Stimulated activated naive B cell treated with anti-CD40 and anti-IgM and Interleukin-4, amounts not matched to agents 10 μg/mL and 1 μg/mL and 100 μg/mL, for 72 hours (primary cell): ENCODE measurements at regions not wholly inside any gene's neighbourhood (a gene's known extent, or its start where the extent isn't known, plus 50 kb on each side); places are given as distances from the start of the nearest gene placed in this dataset.

Experiments
- ATAC-seq, 2 donors: fragments of 150-1000 bp; cut with Tn5 transposase; replicated peaks; 2 replicates each; pipeline ENCODE4 v1.10.0; 2021; ENCODE audit warnings: moderate library complexity in 1 of 2
- DNase-seq: peaks from one replicate; pipeline ENCODE4 v3.0.0; 2021
- H3K27ac Mint-ChIP-seq: one replicate; pipeline ENCODE4 v1.8.0; 2022; ENCODE audit warnings: mild to moderate bottlenecking, mixed read lengths
- H3K27me3 Mint-ChIP-seq, 2 donors: one replicate each; pipeline ENCODE4 v1.8.0; 2022; ENCODE audit warnings: mixed read lengths in 2 of 2
- H3K36me3 Mint-ChIP-seq, 2 donors: one replicate each; pipeline ENCODE4 v1.8.0; 2022; ENCODE audit warnings: mixed read lengths in 2 of 2, mild to moderate bottlenecking in 1 of 2
- H3K4me1 Mint-ChIP-seq, 2 donors: one replicate each; pipeline ENCODE4 v1.8.0; 2022; ENCODE audit warnings: mixed read lengths in 2 of 2, mild to moderate bottlenecking in 1 of 2
- H3K4me3 Mint-ChIP-seq, 2 donors: one replicate each; pipeline ENCODE4 v1.8.0; 2022; ENCODE audit warnings: mild to moderate bottlenecking in 2 of 2, mixed read lengths in 2 of 2, moderate library complexity in 1 of 2
- H3K9me3 Mint-ChIP-seq, 2 donors: one replicate each; pipeline ENCODE4 v1.8.0; 2022; ENCODE audit warnings: mixed read lengths in 2 of 2, mild to moderate bottlenecking in 1 of 2

- ATAC-seq (no peak), DNase-seq (no peak)
- Mint-ChIP-seq H3K4me3 (peak overlapping the region; percentile 39 to 65), H3K36me3 (peaks cover 4 to 5% of the 10 kb centered on the region in 2 donors), H3K4me1 (peaks cover 54 to 78% of the 10 kb centered on the region in 2 donors), H3K27ac (peak overlapping the region; percentile 79), H3K27me3 (no peaks in the 10 kb centered on the region), H3K9me3 (peaks cover 0 to 3% of the 10 kb centered on the region in 2 donors)
Measured at GRCh38 chr1:173408886-173409285, 68.2 kb upstream of the PRDX6 start.

- Mint-ChIP-seq H3K36me3 (peaks cover 4 to 10% of the 10 kb centered on the region in 2 donors), H3K4me3 (peak overlapping the region; percentile 61 to 71), H3K9me3 (peaks cover 0 to 3% of the 10 kb centered on the region in 2 donors), H3K27me3 (no peaks in the 10 kb centered on the region), H3K4me1 (peaks cover 55 to 78% of the 10 kb centered on the region in 2 donors), H3K27ac (peak overlapping the region; percentile 97)
- ATAC-seq (peak; percentile 17), DNase-seq (no peak)
Measured at GRCh38 chr1:173409613-173410012, 67.5 kb upstream of the PRDX6 start.

DNA sequence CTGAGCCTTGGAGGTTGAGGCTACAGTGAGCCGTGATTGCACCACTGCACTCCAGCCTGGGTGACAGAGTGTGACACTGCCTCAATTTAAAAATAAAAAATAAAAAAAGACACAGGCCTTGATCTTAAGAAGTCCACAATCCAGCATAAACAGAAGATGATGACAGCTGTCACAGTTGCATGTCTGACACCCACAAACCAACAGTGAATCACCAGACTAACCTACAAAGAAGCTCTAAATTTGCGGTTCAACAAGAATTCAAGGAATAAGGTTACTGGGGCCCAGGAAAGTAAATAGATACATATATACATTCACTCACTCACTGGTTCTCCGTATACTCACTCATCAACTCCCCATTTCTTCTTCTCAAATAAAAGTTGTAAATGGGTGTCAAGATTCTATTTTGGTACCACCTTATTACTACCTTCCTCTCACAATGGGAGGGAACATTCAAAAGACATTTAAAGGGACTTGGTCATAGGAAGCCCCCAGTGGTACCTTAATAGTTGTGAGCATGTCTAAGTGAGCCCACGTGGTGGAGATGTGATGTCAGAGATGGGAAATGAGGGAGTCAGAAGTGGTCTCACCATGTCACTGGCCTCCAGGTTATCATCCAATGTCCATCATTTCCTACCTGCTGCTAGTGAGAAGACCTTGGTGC, 66.9 kb upstream of the PRDX6 start:
- Mint-ChIP-seq H3K9me3 (peaks cover 4% of the 10 kb centered on the region in 2 donors), H3K27me3 (no peaks in the 10 kb centered on the region), H3K4me1 (peaks cover 58 to 79% of the 10 kb centered on the region in 2 donors), H3K4me3 (peak overlapping the region; percentile 49 to 72), H3K27ac (peak overlapping the region; percentile 97), H3K36me3 (peaks cover 4 to 12% of the 10 kb centered on the region in 2 donors)
- ATAC-seq: peak; percentile 23 to 33
- DNase-seq: no peak

- Mint-ChIP-seq H3K9me3 (peaks cover 4 to 6% of the 10 kb centered on the region in 2 donors), H3K36me3 (peaks cover 8 to 15% of the 10 kb centered on the region in 2 donors), H3K4me3 (peak overlapping the region; percentile 49 to 72), H3K4me1 (peaks cover 62 to 84% of the 10 kb centered on the region in 2 donors), H3K27me3 (no peaks in the 10 kb centered on the region), H3K27ac (peak overlapping the region; percentile 97)
- peak; percentile 78 for DNase-seq
- ATAC-seq: peak; percentile 60 to 67
Measured at GRCh38 chr1:173410794-173411236, 66.3 kb upstream of the PRDX6 start.

- peaks cover 60 to 89% of the 10 kb centered on the region in 2 donors for H3K4me1 Mint-ChIP-seq
- H3K9me3 Mint-ChIP-seq: peaks cover 4 to 6% of the 10 kb centered on the region in 2 donors
- H3K27ac Mint-ChIP-seq: peak overlapping the region; percentile 97
- ATAC-seq (no peak), DNase-seq (no peak)
- H3K4me3 Mint-ChIP-seq: peak overlapping the region in 1 of 2 donors; percentile 68
- no peaks in the 10 kb centered on the region for H3K27me3 Mint-ChIP-seq
- peaks cover 9 to 19% of the 10 kb centered on the region in 2 donors for H3K36me3 Mint-ChIP-seq
Measured at GRCh38 chr1:173411835-173412742, 65.0 kb upstream of the PRDX6 start.

DNA sequence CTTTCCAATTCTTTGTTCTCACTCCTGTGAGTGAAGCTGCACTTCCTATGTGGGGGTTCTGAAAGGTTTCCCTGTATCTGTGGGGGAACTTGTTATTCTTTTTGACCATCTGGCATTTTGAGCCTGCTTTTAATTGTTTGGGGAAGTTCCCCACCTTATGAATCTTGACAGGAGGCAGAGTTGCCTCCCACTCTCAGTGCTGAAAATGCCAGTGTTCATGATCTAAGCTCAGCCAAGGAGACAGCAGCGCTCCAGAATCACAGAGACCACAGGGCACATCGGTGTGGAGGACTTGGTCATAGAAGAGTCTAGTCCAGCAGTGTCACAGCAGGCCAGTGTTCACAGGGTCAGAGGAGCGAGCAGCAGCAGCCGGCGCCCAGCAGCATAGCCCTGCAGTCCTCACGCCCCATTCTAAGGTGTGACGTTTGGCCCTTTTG, 63.8 kb upstream of the PRDX6 start:
- DNase-seq (no peak), ATAC-seq (peak; percentile 32 to 33)
- peak overlapping the region; percentile 97 for H3K27ac Mint-ChIP-seq
- peaks cover 65 to 93% of the 10 kb centered on the region in 2 donors for H3K4me1 Mint-ChIP-seq
- no peaks in the 10 kb centered on the region for H3K27me3 Mint-ChIP-seq
- H3K9me3 Mint-ChIP-seq: peaks cover 4 to 6% of the 10 kb centered on the region in 2 donors
- H3K4me3 Mint-ChIP-seq: peak overlapping the region; percentile 66 to 68
- H3K36me3 Mint-ChIP-seq: peaks cover 9 to 19% of the 10 kb centered on the region in 2 donors

GRCh38 chr1:173414136-173414535, 63.0 kb upstream of the PRDX6 start:
- peak overlapping the region; percentile 66 to 68 for H3K4me3 Mint-ChIP-seq
- no peak for DNase-seq
- H3K4me1 Mint-ChIP-seq: peaks cover 66 to 95% of the 10 kb centered on the region in 2 donors
- peaks cover 4 to 7% of the 10 kb centered on the region in 2 donors for H3K9me3 Mint-ChIP-seq
- peak overlapping the region; percentile 97 for H3K27ac Mint-ChIP-seq
- no peaks in the 10 kb centered on the region for H3K27me3 Mint-ChIP-seq
- peaks cover 13 to 23% of the 10 kb centered on the region in 2 donors for H3K36me3 Mint-ChIP-seq
- peak; percentile 50 to 55 for ATAC-seq

- Mint-ChIP-seq H3K27me3 (no peaks in the 10 kb centered on the region), H3K27ac (peak overlapping the region; percentile 97), H3K36me3 (peaks cover 13 to 23% of the 10 kb centered on the region in 2 donors), H3K4me1 (peaks cover 66 to 96% of the 10 kb centered on the region in 2 donors), H3K4me3 (peak overlapping the region; percentile 66 to 68), H3K9me3 (peaks cover 4 to 7% of the 10 kb centered on the region in 2 donors)
- DNase-seq (no peak), ATAC-seq (no peak)
Measured at GRCh38 chr1:173414539-173415226, 62.5 kb upstream of the PRDX6 start.

DNA sequence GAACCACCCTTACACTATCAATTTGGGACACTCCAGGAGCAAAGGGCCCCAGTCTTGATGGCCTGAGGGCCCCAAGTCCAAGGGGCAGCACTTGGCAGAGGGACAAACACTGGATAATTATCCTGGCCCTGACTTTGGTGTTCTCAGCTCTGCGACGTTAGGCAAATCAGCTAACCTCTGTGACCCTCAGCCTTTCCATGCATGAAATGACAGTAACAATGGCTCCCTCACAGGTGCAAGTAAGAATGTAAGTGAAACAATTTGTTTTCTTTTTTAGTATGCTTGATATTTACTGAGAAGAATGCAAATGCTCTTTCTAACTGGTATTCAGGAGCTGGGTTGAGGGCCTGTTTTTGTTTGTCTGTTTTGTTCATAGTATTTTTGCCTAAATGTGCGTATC, 61.6 kb upstream of the PRDX6 start:
- no peaks in the 10 kb centered on the region for H3K27me3 Mint-ChIP-seq
- H3K4me1 Mint-ChIP-seq: peaks cover 67 to 95% of the 10 kb centered on the region in 2 donors
- no peak for DNase-seq
- no peak for ATAC-seq
- H3K9me3 Mint-ChIP-seq: peaks cover 4 to 7% of the 10 kb centered on the region in 2 donors
- H3K4me3 Mint-ChIP-seq: peak overlapping the region; percentile 64 to 75
- peaks cover 13 to 29% of the 10 kb centered on the region in 2 donors for H3K36me3 Mint-ChIP-seq
- H3K27ac Mint-ChIP-seq: peak overlapping the region; percentile 97

DNA sequence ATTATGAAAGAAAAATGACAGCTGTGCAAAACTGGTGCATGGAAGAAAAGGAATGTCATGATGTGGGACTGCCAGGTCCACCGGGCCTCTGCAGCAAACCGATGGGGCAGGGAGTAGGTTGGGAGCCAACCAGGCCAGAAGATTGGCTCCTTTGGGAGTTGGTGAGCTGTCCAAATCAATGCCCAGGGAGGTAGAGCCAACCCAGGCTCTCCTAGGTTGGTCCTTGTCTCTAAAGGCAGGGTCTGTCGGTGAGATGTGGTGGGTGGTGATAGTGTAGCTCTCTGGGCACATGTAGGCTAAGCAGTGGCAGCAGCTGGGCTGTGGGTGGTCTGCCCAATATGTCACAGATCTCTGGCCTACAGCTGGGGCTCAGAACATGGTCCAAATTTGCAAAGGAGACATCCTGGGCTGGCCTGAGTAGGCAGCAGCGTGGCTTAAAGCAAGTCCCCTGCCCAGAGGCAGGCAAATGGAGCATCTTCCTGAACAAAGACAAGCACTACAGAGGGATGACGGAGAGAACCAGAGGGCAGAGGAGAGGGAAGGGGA, 61.2 kb upstream of the PRDX6 start:
- DNase-seq (no peak), ATAC-seq (no peak)
- H3K4me1 Mint-ChIP-seq: peaks cover 62 to 90% of the 10 kb centered on the region in 2 donors
- no peaks in the 10 kb centered on the region for H3K27me3 Mint-ChIP-seq
- H3K27ac Mint-ChIP-seq: peak overlapping the region; percentile 97
- peaks cover 4 to 7% of the 10 kb centered on the region in 2 donors for H3K9me3 Mint-ChIP-seq
- peaks cover 13 to 29% of the 10 kb centered on the region in 2 donors for H3K36me3 Mint-ChIP-seq
- peak overlapping the region; percentile 64 to 75 for H3K4me3 Mint-ChIP-seq

- ATAC-seq (peak; percentile 5 to 21), DNase-seq (no peak)
- H3K27me3 Mint-ChIP-seq: no peaks in the 10 kb centered on the region
- H3K27ac Mint-ChIP-seq: peak overlapping the region; percentile 99
- peaks cover 20 to 36% of the 10 kb centered on the region in 2 donors for H3K36me3 Mint-ChIP-seq
- H3K4me1 Mint-ChIP-seq: peaks cover 65 to 92% of the 10 kb centered on the region in 2 donors
- peaks cover 4 to 7% of the 10 kb centered on the region in 2 donors for H3K9me3 Mint-ChIP-seq
- H3K4me3 Mint-ChIP-seq: peak overlapping the region; percentile 59 to 69
Measured at GRCh38 chr1:173417563-173417962, 59.6 kb upstream of the PRDX6 start.

GRCh38 chr1:173418107-173418985, 58.8 kb upstream of the PRDX6 start:
- DNase-seq (peak; percentile 82), ATAC-seq (peak; percentile 68 to 70)
- peak overlapping the region; percentile 59 to 69 for H3K4me3 Mint-ChIP-seq
- H3K27me3 Mint-ChIP-seq: no peaks in the 10 kb centered on the region
- peaks cover 4 to 7% of the 10 kb centered on the region in 2 donors for H3K9me3 Mint-ChIP-seq
- H3K27ac Mint-ChIP-seq: peak overlapping the region; percentile 99
- peaks cover 61 to 86% of the 10 kb centered on the region in 2 donors for H3K4me1 Mint-ChIP-seq
- H3K36me3 Mint-ChIP-seq: peaks cover 20 to 38% of the 10 kb centered on the region in 2 donors
